BE2C (cell line): ENCODE measurements at regions not wholly inside any gene's neighbourhood (a gene's known extent, or its start where the extent isn't known, plus 50 kb on each side); places are given as distances from the start of the nearest gene placed in this dataset.

Experiments used
- DNase-seq: peaks from one replicate; pipeline ENCODE4 v3.0.0-alpha.2; 2020
- H3K27me3 ChIP-seq: fragments of 250-450 bp; sonication (Bioruptor Pico); 2 replicates; pipeline ENCODE4 v1.5.1; 2020; ENCODE audit warnings: mild to moderate bottlenecking
- H3K36me3 ChIP-seq: fragments of 250-450 bp; sonication (Bioruptor Pico); 2 replicates; pipeline ENCODE4 v1.5.1; 2020; ENCODE audit warnings: mild to moderate bottlenecking
- H3K4me1 ChIP-seq: fragments of 250-450 bp; sonication (Bioruptor Pico); 2 replicates; pipeline ENCODE4 v1.5.1; 2020
- H3K4me3 ChIP-seq: 2 replicates; pipeline ENCODE4 v1.5.1; 2011; ENCODE audit warnings: low read depth, low read length
- H3K9me3 ChIP-seq: fragments of 250-450 bp; sonication (Bioruptor Pico); 2 replicates; pipeline ENCODE4 v1.5.1; 2020
- TF ChIP-seq, protein P1 (sequence below): IDR thresholded peaks from 2 replicates; pipeline ENCODE4 v1.5.1; 2012; ENCODE audit warnings: mild to moderate bottlenecking, low read depth, low read length

GRCh38 chr2:164198256-164198655 lies 423.0 kb downstream of the GRB14 start:
- Histone ChIP-seq H3K27me3 (no peaks in the 10 kb centered on the region), H3K36me3 (no peaks in the 10 kb centered on the region), H3K9me3 (no peaks in the 10 kb centered on the region), H3K4me3 (no peak overlapping the region), H3K4me1 (no peaks in the 10 kb centered on the region)
- TF ChIP-seq, protein P1, sequence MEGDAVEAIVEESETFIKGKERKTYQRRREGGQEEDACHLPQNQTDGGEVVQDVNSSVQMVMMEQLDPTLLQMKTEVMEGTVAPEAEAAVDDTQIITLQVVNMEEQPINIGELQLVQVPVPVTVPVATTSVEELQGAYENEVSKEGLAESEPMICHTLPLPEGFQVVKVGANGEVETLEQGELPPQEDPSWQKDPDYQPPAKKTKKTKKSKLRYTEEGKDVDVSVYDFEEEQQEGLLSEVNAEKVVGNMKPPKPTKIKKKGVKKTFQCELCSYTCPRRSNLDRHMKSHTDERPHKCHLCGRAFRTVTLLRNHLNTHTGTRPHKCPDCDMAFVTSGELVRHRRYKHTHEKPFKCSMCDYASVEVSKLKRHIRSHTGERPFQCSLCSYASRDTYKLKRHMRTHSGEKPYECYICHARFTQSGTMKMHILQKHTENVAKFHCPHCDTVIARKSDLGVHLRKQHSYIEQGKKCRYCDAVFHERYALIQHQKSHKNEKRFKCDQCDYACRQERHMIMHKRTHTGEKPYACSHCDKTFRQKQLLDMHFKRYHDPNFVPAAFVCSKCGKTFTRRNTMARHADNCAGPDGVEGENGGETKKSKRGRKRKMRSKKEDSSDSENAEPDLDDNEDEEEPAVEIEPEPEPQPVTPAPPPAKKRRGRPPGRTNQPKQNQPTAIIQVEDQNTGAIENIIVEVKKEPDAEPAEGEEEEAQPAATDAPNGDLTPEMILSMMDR, result no peak
- no peak for DNase-seq

GRCh38 chr2:164190700-164191099 lies 430.6 kb downstream of the GRB14 start:
- TF ChIP-seq, protein P1, result no peak
- no peak for DNase-seq
- no peaks in the 10 kb centered on the region for H3K9me3 ChIP-seq
- no peaks in the 10 kb centered on the region for H3K4me1 ChIP-seq
- H3K4me3 ChIP-seq, result no peak overlapping the region
- no peaks in the 10 kb centered on the region for H3K36me3 ChIP-seq
- H3K27me3 ChIP-seq, result no peaks in the 10 kb centered on the region

GRCh38 chr2:164189851-164190250 lies 431.4 kb downstream of the GRB14 start:
- TF ChIP-seq, protein P1, result no peak
- Histone ChIP-seq H3K27me3 (no peaks in the 10 kb centered on the region), H3K4me1 (no peaks in the 10 kb centered on the region), H3K4me3 (no peak overlapping the region), H3K36me3 (no peaks in the 10 kb centered on the region), H3K9me3 (no peaks in the 10 kb centered on the region)
- no peak for DNase-seq

- H3K27me3 ChIP-seq, result no peaks in the 10 kb centered on the region
- no peaks in the 10 kb centered on the region for H3K4me1 ChIP-seq
- no peaks in the 10 kb centered on the region for H3K36me3 ChIP-seq
- H3K9me3 ChIP-seq, result no peaks in the 10 kb centered on the region
- no peak for DNase-seq
- TF ChIP-seq, protein P1, result no peak
- H3K4me3 ChIP-seq, result no peak overlapping the region
These were observed 434.2 kb downstream of the GRB14 start for GRCh38 chr2:164187121-164187520.

GRCh38 chr2:164186591-164186990 lies 434.7 kb downstream of the GRB14 start:
- TF ChIP-seq, protein P1, result no peak
- DNase-seq, result no peak

GRCh38 chr2:164182116-164182627 lies 439.1 kb downstream of the GRB14 start:
- no peak for DNase-seq
- TF ChIP-seq, protein P1, result no peak
- H3K27me3 ChIP-seq, result no peaks in the 10 kb centered on the region
- no peaks in the 10 kb centered on the region for H3K4me1 ChIP-seq
- H3K9me3 ChIP-seq, result no peaks in the 10 kb centered on the region
- H3K4me3 ChIP-seq, result no peak overlapping the region
- no peaks in the 10 kb centered on the region for H3K36me3 ChIP-seq

More at GRCh38 chr2:164186591-164186990, 434.7 kb downstream of the GRB14 start:
- Histone ChIP-seq H3K4me1 (no peaks in the 10 kb centered on the region), H3K36me3 (no peaks in the 10 kb centered on the region), H3K27me3 (no peaks in the 10 kb centered on the region), H3K9me3 (no peaks in the 10 kb centered on the region), H3K4me3 (no peak overlapping the region)
